Fibroblast of peridontal ligament (primary cell): ENCODE measurements at regions not wholly inside any gene's neighbourhood (a gene's known extent, or its start where the extent isn't known, plus 50 kb on each side); places are given as distances from the start of the nearest gene placed in this dataset.

ENCODE experiments used
- DNase-seq: peaks from one replicate; pipeline ENCODE4 v3.0.0-alpha.2; 2010; ENCODE audit errors: extremely low read depth

- DNase-seq, result no peak
These were observed 50.6 kb upstream of the IL6 start for GRCh38 chr7:22676385-22676784.

- DNase-seq, result no peak
These were observed 51.1 kb upstream of the IL6 start for GRCh38 chr7:22675917-22676343.

GRCh38 chr7:22675421-22675820, 51.6 kb upstream of the IL6 start:
- no peak for DNase-seq

GRCh38 chr7:22672846-22673680, 53.9 kb upstream of the IL6 start:
- DNase-seq, result no peak

- peak; percentile 89 for DNase-seq
These were observed 55.7 kb upstream of the IL6 start for GRCh38 chr7:22671177-22671879.

- no peak for DNase-seq
These were observed 56.6 kb upstream of the IL6 start for GRCh38 chr7:22670422-22670815.

GRCh38 chr7:22669692-22670421, 57.1 kb upstream of the IL6 start:
- peak; percentile 21 for DNase-seq

GRCh38 chr7:22668971-22669401, 58.0 kb upstream of the IL6 start:
- DNase-seq, result no peak

- peak; percentile 75 for DNase-seq
These were observed 59.3 kb upstream of the IL6 start for GRCh38 chr7:22667562-22668239.

GRCh38 chr7:22667187-22667561, 59.8 kb upstream of the IL6 start:
- DNase-seq, result no peak

GRCh38 chr7:22666732-22667131, 60.3 kb upstream of the IL6 start:
- peak; percentile 28 for DNase-seq

- peak; percentile 21 for DNase-seq
These were observed 61.1 kb upstream of the IL6 start for GRCh38 chr7:22665923-22666322.

GRCh38 chr7:22664988-22665798, 61.8 kb upstream of the IL6 start:
- DNase-seq, result no peak

- DNase-seq, result no peak
These were observed 63.3 kb upstream of the IL6 start for GRCh38 chr7:22663721-22664120.

- peak; percentile 88 for DNase-seq
These were observed 63.7 kb upstream of the IL6 start for GRCh38 chr7:22663357-22663718.

GRCh38 chr7:22662556-22663356, 64.2 kb upstream of the IL6 start:
- peak; percentile 23 for DNase-seq

- peak; percentile 25 for DNase-seq
These were observed 65.0 kb upstream of the IL6 start for GRCh38 chr7:22662036-22662435.

- DNase-seq, result no peak
These were observed 66.3 kb upstream of the IL6 start for GRCh38 chr7:22660732-22661131.

GRCh38 chr7:22660293-22660692, 66.7 kb upstream of the IL6 start:
- DNase-seq, result no peak

- DNase-seq, result no peak
These were observed 67.3 kb upstream of the IL6 start for GRCh38 chr7:22659741-22660140.
